K562 (cell line): ENCODE measurements at regions not wholly inside any gene's neighbourhood (a gene's known extent, or its start where the extent isn't known, plus 50 kb on each side); places are given as distances from the start of the nearest gene placed in this dataset.

Source experiments
- ATAC-seq: fragments of 200-7000 bp; cut with Tn5 transposase; 3 replicates; pipeline ENCODE4 v1.9.1; 2020; ENCODE audit warnings: moderate library complexity
- BruUV-seq: library from RNA; stranded (reverse); fragments of 400-500 nt; replicated peaks from 2 replicates; lab custom pipeline; 2021; lab: Mats Ljungman, UMichigan
- CTCF ChIA-PET: fragments of 300-600 bp; formaldehyde crosslinking; extraction: SDS; loops from one replicate; lab custom pipeline; 2021; ENCODE audit warnings: low intra/inter-chr PET ratio; lab: Yijun Ruan, JAX
- POLR2A ChIA-PET: fragments of 300-600, 350-650 bp; sonication (Branson Sonifier 250); formaldehyde crosslinking; extraction: SDS; loops from one replicate; lab custom pipeline; 2021; ENCODE audit warnings: antibody characterized with exemption, inconsistent platforms; lab: Yijun Ruan, JAX
- DNase-seq, 4 experiments: peaks; one replicate each; pipeline versions ENCODE4 v3.0.0 to v3.0.0-alpha.2; 2011 to 2018; ENCODE audit warnings: low spot score in 3 of 4, mixed read lengths in 3 of 4; ENCODE audit errors: extremely low read depth in 1 of 4
- FAIRE-seq: peaks from 2 replicates; lab custom pipeline; 2011; peaks lifted over from hg19 to GRCh38; lab: Jason Lieb, UNC
- H2AFZ ChIP-seq: 2 replicates; pipeline ENCODE4 v1.6.0; 2011; ENCODE audit warnings: low read depth, low read length, control low read depth, inconsistent platforms
- H3K27ac ChIP-seq: fragments of 200-600 bp; 3 replicates; pipeline ENCODE4 v1.8.0; 2011; ENCODE audit warnings: low read depth, mild to moderate bottlenecking, control low read depth, inconsistent platforms, low read length, moderate library complexity, mixed read lengths; ENCODE audit errors: extremely low read depth
- H3K27me3 ChIP-seq, 2 experiments: fragments of 300-600 bp in 1 of 2; 2 replicates in 1 of 2; 3 replicates in 1 of 2; pipeline versions ENCODE4 v1.6.0 to v1.8.0; 2011; ENCODE audit warnings: inconsistent platforms in 2 of 2, low read length in 2 of 2, mild to moderate bottlenecking in 1 of 2, mixed read lengths in 1 of 2, moderate library complexity in 1 of 2; ENCODE audit not compliant: control insufficient read depth in 2 of 2, insufficient read depth in 2 of 2
- H3K36me3 ChIP-seq: fragments of 300-600 bp; 3 replicates; pipeline ENCODE4 v1.8.0; 2011; ENCODE audit warnings: mild to moderate bottlenecking, low read length, inconsistent platforms; ENCODE audit not compliant: control insufficient read depth, insufficient read depth
- H3K4me1 ChIP-seq, 2 experiments: fragments of 200-600 bp in 1 of 2; replicated peaks in 1 of 2; 2 replicates in 1 of 2; 3 replicates in 1 of 2; pipeline versions ENCODE4 v1.5.1 to v1.8.0; 2011; ENCODE audit warnings: inconsistent platforms in 2 of 2, low read length in 2 of 2, mild to moderate bottlenecking in 1 of 2, mixed read lengths in 1 of 2, moderate library complexity in 1 of 2; ENCODE audit not compliant: control insufficient read depth in 2 of 2, insufficient read depth in 2 of 2
- H3K4me2 ChIP-seq: 2 replicates; pipeline ENCODE4 v1.6.1; 2011; ENCODE audit warnings: low read length, control low read depth, inconsistent platforms, mixed read lengths; ENCODE audit not compliant: insufficient read depth
- H3K4me3 ChIP-seq: fragments of 200-600 bp; sonication (generic), shearing (Covaris generic); 2 replicates; pipeline ENCODE4 v1.5.1; 2016; ENCODE audit warnings: control low read depth, inconsistent platforms
- H3K79me2 ChIP-seq: fragments of 200-600 bp; 3 replicates; pipeline ENCODE4 v1.8.0; 2011; ENCODE audit warnings: low read length, inconsistent platforms; ENCODE audit not compliant: control insufficient read depth, insufficient read depth
- H3K9ac ChIP-seq, 2 experiments: 2 replicates each; pipeline versions ENCODE4 v1.6.0 to v1.6.1; 2011; ENCODE audit warnings: low read depth in 2 of 2, low read length in 2 of 2, control low read depth in 1 of 2, inconsistent platforms in 1 of 2, mild to moderate bottlenecking in 1 of 2, mixed read lengths in 1 of 2; ENCODE audit not compliant: insufficient read depth in 1 of 2
- H3K9me1 ChIP-seq: one replicate; pipeline ENCODE4 v1.6.0; 2011; ENCODE audit warnings: inconsistent platforms, mild to moderate bottlenecking, low read length, moderate library complexity; ENCODE audit not compliant: control insufficient read depth, insufficient read depth
- H3K9me3 ChIP-seq: replicated peaks from 2 replicates; pipeline ENCODE4 v1.5.1; 2011; ENCODE audit warnings: low read depth, low read length, inconsistent platforms; ENCODE audit not compliant: control insufficient read depth, insufficient read depth
- H4K20me1 ChIP-seq: replicated peaks from 2 replicates; pipeline ENCODE4 v1.6.1; 2011; ENCODE audit warnings: low read length, inconsistent platforms, mixed read lengths; ENCODE audit not compliant: control insufficient read depth, insufficient read depth
- C11orf30 ChIP-seq: fragments of 450-650 bp; IDR thresholded peaks from 2 replicates; pipeline ENCODE4 v1.6.1; 2016; ENCODE audit warnings: low read depth, mild to moderate bottlenecking
- CC2D1A ChIP-seq: fragments of 450-650 bp; IDR thresholded peaks from 2 replicates; pipeline ENCODE4 v1.6.1; 2017; ENCODE audit warnings: mild to moderate bottlenecking
- FOXJ3 ChIP-seq: sonication (generic); formaldehyde crosslinking; IDR thresholded peaks from 2 replicates; pipeline ENCODE4 v1.4.0; 2020; ENCODE audit warnings: mild to moderate bottlenecking, missing genetic modification reagents
- HBP1 ChIP-seq: fragments of 450-650 bp; formaldehyde crosslinking; IDR thresholded peaks from 2 replicates; pipeline ENCODE4 v1.4.0; 2022; ENCODE audit warnings: missing genetic modification characterization
- HDAC1 ChIP-seq, 2 experiments: fragments of 450-650 bp; IDR thresholded peaks; 2 replicates each; pipeline ENCODE4 v1.6.1; 2016 to 2017; ENCODE audit warnings: inconsistent platforms in 1 of 2, mild to moderate bottlenecking in 1 of 2, moderate library complexity in 1 of 2
- JUNB ChIP-seq: fragments of 450-650 bp; formaldehyde crosslinking; conservative IDR thresholded peaks from 2 replicates; pipeline ENCODE4 v1.4.0; 2020; ENCODE audit warnings: mild to moderate bottlenecking
- LARP7 ChIP-seq: fragments of 450-650 bp; IDR thresholded peaks from 2 replicates; pipeline ENCODE4 v1.6.1; 2016
- RNF219 ChIP-seq: fragments of 250-450 bp; sonication (Bioruptor Pico); IDR thresholded peaks from 2 replicates; pipeline ENCODE4 v1.5.0; 2022; ENCODE audit warnings: mild to moderate bottlenecking
- SRSF3 ChIP-seq: fragments of 200-400 bp; formaldehyde crosslinking; IDR thresholded peaks from 2 replicates; pipeline ENCODE4 v1.6.1; 2016; ENCODE audit warnings: mild to moderate bottlenecking, low read length, moderate library complexity; ENCODE audit not compliant: insufficient read depth
- TCF3 ChIP-seq: sonication (generic); formaldehyde crosslinking; IDR thresholded peaks from 2 replicates; pipeline ENCODE4 v1.4.0; 2020; ENCODE audit warnings: mild to moderate bottlenecking, missing genetic modification reagents
- TRIM25 ChIP-seq: fragments of 450-650 bp; IDR thresholded peaks from 2 replicates; pipeline ENCODE4 v1.7.0; 2016; ENCODE audit warnings: borderline replicate concordance
- ZBTB49 ChIP-seq: sonication (generic); formaldehyde crosslinking; IDR thresholded peaks from 2 replicates; pipeline ENCODE4 v1.8.0; 2022; ENCODE audit warnings: missing genetic modification reagents, mild to moderate bottlenecking, borderline replicate concordance
- ZNF24 ChIP-seq: fragments of 450-650 bp; IDR thresholded peaks from 2 replicates; pipeline ENCODE4 v1.6.1; 2016
- WGBS: fragments of 100-300 bp; shearing (Covaris generic); methylation state at CpG from one replicate; pipeline ENCODE4 v1.1.6; 2016; ENCODE audit warnings: low coverage, mixed read lengths; ENCODE audit not compliant: insufficient coverage; ENCODE audit errors: missing lambda C conversion rate; 5-methylcytosine and 5-hydroxymethylcytosine counted together
- in situ Hi-C: fragments of 300-500 bp; cut with MboI; formaldehyde crosslinking; loops from 4 replicates; pipeline ENCODE4 v1.15.0; 2018; ENCODE audit warnings: inconsistent platforms, mixed read lengths
- intact Hi-C: fragments of 100-400 bp; cut with micrococcal nuclease; formaldehyde crosslinking; loops from 2 replicates; pipeline ENCODE4 v1.14.2; 2022

- TF ChIP-seq RNF219 (CRISPR knock-in tag) (no peak), CC2D1A (no peak), HDAC1 (IDR thresholded peaks at IDR 0.05) (no peak), C11orf30 (no peak)
- TF ChIP-seq, all 486 proteins: peak for 0
These were observed 507.2 kb downstream of the TCERG1L start (continued) for GRCh38 chr10:130804281-130804680.

- no TSS peak for BruUV-seq
- no peak overlapping the region for H2AFZ ChIP-seq
- H3K27me3 ChIP-seq = peaks cover 0 to 8% of the 10 kb centered on the region in 2 experiments; a peak in 1 of 5 replicates
- DNase-seq = no peak
- no peaks in the 10 kb centered on the region for H3K79me2 ChIP-seq
- 3% methylated on average over 3 of the region's 8 CpGs for WGBS
- no peak overlapping the region for H3K27ac ChIP-seq
- H4K20me1 ChIP-seq = no peaks in the 10 kb centered on the region
- intact Hi-C loops (no loop called here), in situ Hi-C loops (no loop called here)
- no peaks in the 10 kb centered on the region for H3K9me3 ChIP-seq
- H3K4me1 ChIP-seq = no peaks in the 10 kb centered on the region
- CTCF ChIA-PET = no interaction called here
- no peak overlapping the region for H3K9ac ChIP-seq
- no peak overlapping the region for H3K4me3 ChIP-seq
- no peak overlapping the region for H3K4me2 ChIP-seq
- no peaks in the 10 kb centered on the region for H3K36me3 ChIP-seq
- no peaks in the 10 kb centered on the region for H3K9me1 ChIP-seq
- no peak for FAIRE-seq
- POLR2A ChIA-PET = no interaction called here
- no peak for ATAC-seq
- TF ChIP-seq JUNB (CRISPR knock-in tag) = no peak
- no peak for TF ChIP-seq HBP1 (CRISPR knock-in tag)
- TF ChIP-seq SRSF3 = no peak
- TF ChIP-seq TRIM25 = no peak
- TF ChIP-seq FOXJ3 (CRISPR knock-in tag) = no peak
- TF ChIP-seq LARP7 = no peak
- no peak for TF ChIP-seq TCF3
- no peak for TF ChIP-seq ZBTB49 (CRISPR knock-in tag)
- no peak for TF ChIP-seq ZNF24
These were observed 506.5 kb downstream of the TCERG1L start for GRCh38 chr10:130804778-130805634.
